Fibroblast of pulmonary artery (primary cell): ENCODE measurements at regions not wholly inside any gene's neighbourhood (a gene's known extent, or its start where the extent isn't known, plus 50 kb on each side); places are given as distances from the start of the nearest gene placed in this dataset.
"Not testable (repeated sequence)": the region's sequence is repeated elsewhere in the genome, so short reads cannot be mapped to it uniquely, and the experiment has no call there.

Experiments
- DNase-seq: peaks from one replicate; pipeline ENCODE4 v3.0.0-alpha.2; 2010; ENCODE audit warnings: low read depth
- H3K4me3 ChIP-seq: replicated peaks from 2 replicates; pipeline ENCODE4 v1.5.1; 2011; ENCODE audit warnings: low read depth, mild to moderate bottlenecking, control low read depth, low read length, moderate library complexity
- TF ChIP-seq, protein P1 (sequence below): IDR thresholded peaks from 2 replicates; pipeline ENCODE4 v1.5.1; 2011; ENCODE audit warnings: mild to moderate bottlenecking, control low read depth, low read length, inconsistent platforms; ENCODE audit errors: missing control alignments

DNA sequence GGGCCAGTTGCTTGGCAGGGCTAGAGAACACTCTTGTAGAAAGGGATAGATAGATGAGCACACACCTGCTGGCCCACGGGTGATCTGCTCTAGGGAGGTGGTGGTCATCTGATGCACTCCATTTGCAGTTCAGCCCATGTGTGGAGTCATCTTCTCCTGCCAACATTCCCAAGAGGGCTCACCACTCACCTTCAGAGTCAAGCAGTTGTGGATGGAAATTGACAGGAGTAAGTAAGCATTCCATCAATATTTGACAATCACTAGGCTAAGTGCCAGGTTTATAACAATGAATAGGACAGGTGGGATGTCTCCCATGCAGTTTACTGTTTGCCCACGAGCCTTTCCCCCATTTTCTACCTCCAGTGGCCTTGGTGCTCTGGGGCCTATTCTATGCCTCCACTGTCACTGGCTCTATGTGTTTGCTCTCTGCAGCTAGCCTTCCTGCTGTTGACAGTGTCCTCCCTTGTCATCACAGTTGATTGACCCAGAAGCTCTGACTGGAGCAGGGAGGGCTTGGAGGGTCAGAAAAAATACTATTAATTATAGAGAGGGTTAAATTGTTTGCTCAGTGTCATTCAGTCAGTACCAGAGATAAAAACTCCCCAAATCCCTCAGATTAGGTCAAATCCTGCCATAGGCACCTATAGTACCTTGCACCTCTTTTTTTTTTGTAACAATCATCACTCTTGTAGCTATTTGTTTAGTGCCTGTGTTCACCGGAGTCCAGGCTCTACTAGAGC is 134.6 kb upstream of the PZP start:
- TF ChIP-seq, protein P1, sequence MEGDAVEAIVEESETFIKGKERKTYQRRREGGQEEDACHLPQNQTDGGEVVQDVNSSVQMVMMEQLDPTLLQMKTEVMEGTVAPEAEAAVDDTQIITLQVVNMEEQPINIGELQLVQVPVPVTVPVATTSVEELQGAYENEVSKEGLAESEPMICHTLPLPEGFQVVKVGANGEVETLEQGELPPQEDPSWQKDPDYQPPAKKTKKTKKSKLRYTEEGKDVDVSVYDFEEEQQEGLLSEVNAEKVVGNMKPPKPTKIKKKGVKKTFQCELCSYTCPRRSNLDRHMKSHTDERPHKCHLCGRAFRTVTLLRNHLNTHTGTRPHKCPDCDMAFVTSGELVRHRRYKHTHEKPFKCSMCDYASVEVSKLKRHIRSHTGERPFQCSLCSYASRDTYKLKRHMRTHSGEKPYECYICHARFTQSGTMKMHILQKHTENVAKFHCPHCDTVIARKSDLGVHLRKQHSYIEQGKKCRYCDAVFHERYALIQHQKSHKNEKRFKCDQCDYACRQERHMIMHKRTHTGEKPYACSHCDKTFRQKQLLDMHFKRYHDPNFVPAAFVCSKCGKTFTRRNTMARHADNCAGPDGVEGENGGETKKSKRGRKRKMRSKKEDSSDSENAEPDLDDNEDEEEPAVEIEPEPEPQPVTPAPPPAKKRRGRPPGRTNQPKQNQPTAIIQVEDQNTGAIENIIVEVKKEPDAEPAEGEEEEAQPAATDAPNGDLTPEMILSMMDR: no peak
- no peak overlapping the region for H3K4me3 ChIP-seq
- DNase-seq: no peak

DNA sequence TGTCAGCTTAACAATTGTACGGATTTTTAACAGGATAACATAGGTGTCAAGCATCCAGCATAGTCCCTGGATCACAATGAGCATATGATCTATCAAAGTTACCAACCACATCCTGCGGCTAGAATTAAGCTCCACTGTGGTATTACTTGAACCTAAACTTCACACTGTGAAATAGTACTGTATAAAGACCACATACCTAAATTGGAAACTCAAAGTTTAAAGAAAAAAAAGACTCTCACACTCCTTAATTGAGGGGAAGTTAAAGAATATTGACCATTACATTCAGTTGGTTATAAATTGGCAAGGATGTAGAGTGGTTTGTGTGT is 133.0 kb upstream of the PZP start:
- DNase-seq: no peak
- H3K4me3 ChIP-seq: no peak overlapping the region
- TF ChIP-seq, protein P1: no peak

DNA sequence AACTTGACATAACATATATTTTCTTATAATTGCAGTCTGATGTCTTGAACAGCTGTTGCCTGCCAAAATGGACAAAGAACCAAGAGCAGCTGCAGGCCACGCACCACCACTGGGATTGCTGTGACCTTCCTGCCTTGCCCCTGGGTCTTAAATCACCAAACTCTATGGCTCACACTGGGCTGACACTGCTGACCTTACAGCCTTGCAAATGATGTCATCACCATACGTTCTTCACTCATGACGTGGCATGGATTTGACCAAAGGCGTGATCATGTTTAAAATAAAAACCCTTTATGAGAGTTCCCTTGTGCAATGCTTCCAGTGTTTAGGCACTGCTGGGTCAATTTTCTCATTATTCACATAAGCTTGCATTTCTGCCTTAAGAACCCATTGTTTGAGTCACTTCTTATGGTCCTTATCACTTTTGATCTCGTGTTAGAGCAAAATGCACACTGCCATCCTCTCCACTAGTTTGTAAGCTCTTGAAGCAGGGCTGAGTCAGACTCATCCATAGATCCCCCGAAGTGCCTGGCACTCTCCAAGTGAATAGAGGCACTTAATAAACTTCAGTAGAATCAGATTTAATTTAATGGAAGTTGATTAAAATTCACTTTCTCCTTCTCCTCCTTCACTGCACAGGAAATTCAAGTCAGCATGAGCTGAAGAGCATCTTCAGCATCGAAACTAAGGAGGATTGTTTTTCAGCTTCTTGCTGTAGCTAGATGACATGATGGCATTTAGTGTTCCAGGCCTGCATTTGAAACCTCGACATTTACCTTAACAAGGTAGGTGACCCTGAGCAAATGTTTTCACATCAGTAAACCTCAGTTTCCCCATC is 132.4 kb upstream of the PZP start:
- no peak overlapping the region for H3K4me3 ChIP-seq
- DNase-seq: no peak
- TF ChIP-seq, protein P1: no peak

DNA sequence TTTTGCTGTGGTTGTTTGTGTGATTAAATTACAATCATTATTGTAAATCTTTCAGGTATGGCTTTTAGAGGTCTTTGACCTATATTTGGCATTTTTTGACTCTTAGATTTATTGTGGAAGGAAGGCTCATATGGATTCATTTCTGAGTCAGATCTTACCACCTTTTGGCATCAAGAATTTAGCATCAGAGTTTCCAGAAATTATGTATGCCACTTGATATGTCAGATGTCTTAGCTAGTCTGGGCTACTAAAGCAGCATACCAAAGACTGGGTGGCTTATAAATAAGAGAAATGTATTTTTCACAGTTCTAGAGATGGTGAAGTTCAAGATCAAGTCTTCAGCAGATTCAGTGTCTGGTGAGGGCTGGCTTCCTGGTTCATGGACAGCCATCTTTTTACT is 129.5 kb upstream of the PZP start:
- H3K4me3 ChIP-seq: no peak overlapping the region
- no peak for DNase-seq
- TF ChIP-seq, protein P1: no peak

DNA sequence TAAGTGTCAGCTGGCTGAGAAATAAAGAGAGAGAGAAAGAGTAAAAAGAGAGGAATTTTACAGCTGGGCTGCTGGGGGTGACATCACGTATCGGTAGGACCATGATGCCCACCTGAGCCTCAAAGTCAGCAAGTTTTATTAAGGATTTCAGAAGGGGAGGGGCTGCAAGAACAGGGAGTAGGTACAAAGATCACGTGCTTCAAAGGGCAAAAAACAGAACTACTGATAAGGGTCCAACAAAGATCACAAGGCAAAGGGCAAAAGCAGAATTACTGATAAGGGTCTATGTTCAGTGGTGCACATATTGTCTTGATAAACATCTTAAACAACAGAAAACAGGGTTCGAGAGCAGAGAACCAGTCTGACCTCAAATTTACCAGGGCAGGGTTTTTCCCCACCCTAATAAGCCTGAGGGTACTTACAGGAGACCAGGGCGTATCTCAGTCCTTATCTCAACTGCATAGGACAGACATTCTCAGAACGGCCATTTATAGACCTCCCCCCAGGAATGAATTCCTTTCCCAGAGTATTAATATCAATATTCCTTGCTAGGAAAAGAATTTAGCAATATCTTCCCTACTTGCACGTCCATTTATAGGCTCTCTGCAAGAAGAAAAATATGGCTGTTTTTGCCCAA is 128.3 kb upstream of the PZP start:
- not testable (repeated sequence) for H3K4me3 ChIP-seq, DNase-seq

DNA sequence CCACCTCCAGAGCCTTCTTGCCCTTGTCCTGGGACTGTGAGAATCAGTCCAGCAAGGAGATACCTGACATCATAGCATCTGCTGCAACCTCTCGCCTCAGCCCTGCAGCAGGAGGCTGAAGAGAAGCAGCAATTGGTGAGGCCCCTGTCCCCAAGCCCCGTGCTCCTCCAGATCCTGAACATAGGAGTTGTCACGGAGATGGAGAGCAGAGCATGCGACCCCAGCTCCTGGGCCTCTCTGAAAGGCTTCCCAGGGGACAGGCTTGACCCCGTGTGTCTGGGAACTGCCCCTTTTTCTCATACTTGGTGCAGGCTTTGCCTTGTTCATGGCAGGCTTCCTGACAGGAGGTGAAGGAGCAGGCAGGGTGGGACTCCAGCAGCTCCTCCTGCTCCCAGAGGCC is 127.7 kb upstream of the PZP start:
- no peak for DNase-seq
- no peak overlapping the region for H3K4me3 ChIP-seq
- TF ChIP-seq, protein P1: no peak

DNA sequence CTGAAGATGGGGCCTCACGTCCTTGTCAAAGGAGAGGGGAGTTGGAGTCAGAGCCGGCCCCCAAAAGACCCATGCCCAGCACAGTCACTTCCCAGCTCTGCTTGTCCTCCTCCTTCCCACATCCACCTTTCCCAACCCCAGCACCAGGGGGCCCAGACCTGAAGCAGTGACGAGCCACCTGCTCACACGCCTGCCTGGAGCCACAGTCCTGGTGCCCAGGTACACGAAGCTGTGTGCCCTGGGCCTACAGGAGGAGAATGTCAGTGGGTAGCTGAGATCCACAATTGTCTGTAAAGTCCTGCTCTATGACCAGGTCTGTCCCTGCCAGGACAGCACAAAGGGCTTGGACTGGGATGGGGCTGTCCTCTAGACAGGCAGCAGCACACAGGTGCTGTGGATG is 126.8 kb upstream of the PZP start:
- no peak for DNase-seq
- no peak overlapping the region for H3K4me3 ChIP-seq
- TF ChIP-seq, protein P1: no peak
